GM23338 (cell line): ENCODE measurements at regions not wholly inside any gene's neighbourhood (a gene's known extent, or its start where the extent isn't known, plus 50 kb on each side); places are given as distances from the start of the nearest gene placed in this dataset.

ENCODE experiments used
- ATAC-seq: fragments of 200-7000 bp; cut with Tn5 transposase; 3 replicates; pipeline ENCODE4 v1.9.1; 2020
- DNase-seq: peaks from one replicate; pipeline ENCODE4 v3.0.0-alpha.2; 2015; ENCODE audit warnings: low spot score
- H2AFZ ChIP-seq: fragments of 200-600 bp; sonication (generic); 2 replicates; pipeline ENCODE4 v1.8.0; 2016; ENCODE audit warnings: antibody characterized with exemption, mild to moderate bottlenecking, moderate library complexity
- H3F3A ChIP-seq: fragments of 200-600 bp; sonication (generic); replicated peaks from 2 replicates; pipeline ENCODE4 v1.8.0; 2017; ENCODE audit warnings: antibody characterized with exemption, mixed run types, low read depth
- H3K27ac ChIP-seq: fragments of 200-600 bp; sonication (generic); 2 replicates; pipeline ENCODE4 v1.6.1; 2016; ENCODE audit warnings: low read depth
- H3K27me3 ChIP-seq: fragments of 200-600 bp; sonication (generic); 2 replicates; pipeline ENCODE4 v1.8.0; 2016; ENCODE audit warnings: mild to moderate bottlenecking, mixed run types, moderate library complexity; ENCODE audit not compliant: insufficient read depth
- H3K36me3 ChIP-seq: fragments of 200-600 bp; sonication (generic); 2 replicates; pipeline ENCODE4 v1.8.0; 2016; ENCODE audit warnings: mild to moderate bottlenecking; ENCODE audit not compliant: insufficient read depth
- H3K4me1 ChIP-seq: fragments of 200-600 bp; sonication (generic); 2 replicates; pipeline ENCODE4 v1.8.0; 2016; ENCODE audit warnings: mild to moderate bottlenecking, moderate library complexity; ENCODE audit not compliant: insufficient read depth
- H3K4me2 ChIP-seq: fragments of 200-600 bp; sonication (generic); 2 replicates; pipeline ENCODE4 v1.7.1; 2017; ENCODE audit warnings: mixed run types
- H3K4me3 ChIP-seq: fragments of 200-600 bp; sonication (generic); 2 replicates; pipeline ENCODE4 v1.6.1; 2016; ENCODE audit warnings: mixed run types
- H3K79me2 ChIP-seq: fragments of 200-600 bp; sonication (generic); replicated peaks from 2 replicates; pipeline ENCODE4 v1.8.0; 2017; ENCODE audit warnings: mild to moderate bottlenecking; ENCODE audit not compliant: insufficient read depth
- H3K9me2 ChIP-seq: fragments of 200-600 bp; sonication (generic); 2 replicates; pipeline ENCODE4 v1.8.0; 2017; ENCODE audit not compliant: insufficient read depth
- H4K20me1 ChIP-seq: fragments of 200-600 bp; sonication (generic); replicated peaks from 2 replicates; pipeline ENCODE4 v1.8.0; 2017; ENCODE audit warnings: mild to moderate bottlenecking; ENCODE audit not compliant: insufficient read depth
- H3K27ac Mint-ChIP-seq: 2 replicates; pipeline ENCODE4 v1.8.0; 2020; ENCODE audit warnings: inconsistent platforms, mild to moderate bottlenecking, moderate library complexity, mixed read lengths
- H3K27me3 Mint-ChIP-seq: 3 replicates; pipeline ENCODE4 v1.8.0; 2022; ENCODE audit warnings: low read depth, mild to moderate bottlenecking, moderate library complexity, mixed read lengths, inconsistent platforms; ENCODE audit not compliant: insufficient read depth, poor library complexity
- H3K36me3 Mint-ChIP-seq: 3 replicates; pipeline ENCODE4 v1.8.0; 2021; ENCODE audit warnings: low read depth, mild to moderate bottlenecking, inconsistent platforms, moderate library complexity, mixed read lengths
- H3K4me1 Mint-ChIP-seq: 3 replicates; pipeline ENCODE4 v1.8.0; 2020; ENCODE audit warnings: mild to moderate bottlenecking, inconsistent platforms, mixed read lengths
- H3K4me3 Mint-ChIP-seq: 3 replicates; pipeline ENCODE4 v1.8.0; 2021; ENCODE audit warnings: moderate library complexity, mild to moderate bottlenecking, inconsistent platforms, mixed read lengths
- H3K9me3 Mint-ChIP-seq: 3 replicates; pipeline ENCODE4 v1.8.0; 2020; ENCODE audit warnings: moderate library complexity, mild to moderate bottlenecking, inconsistent platforms, mixed read lengths
- CREB1 ChIP-seq: fragments of 250-450 bp; sonication (Bioruptor Pico); IDR thresholded peaks from 2 replicates; pipeline ENCODE4 v1.5.0; 2020; ENCODE audit warnings: low read depth, mild to moderate bottlenecking, moderate library complexity
- CTCF ChIP-seq, 2 experiments: fragments of 200-600 bp in 1 of 2; sonication (generic) in 1 of 2; conservative IDR thresholded peaks; 2 replicates each; pipeline versions ENCODE4 v1.5.1 to v1.6.1; 2016 to 2017; ENCODE audit warnings: antibody characterized with exemption in 2 of 2, low read depth in 2 of 2, mild to moderate bottlenecking in 2 of 2, moderate library complexity in 1 of 2
- ETS1 ChIP-seq: IDR thresholded peaks from 2 replicates; pipeline ENCODE4 v1.6.1; 2016; ENCODE audit warnings: antibody characterized with exemption
- EZH2 ChIP-seq: fragments of 200-600 bp; sonication (generic); IDR thresholded peaks from one replicate; pipeline ENCODE4 v1.8.0; 2017; ENCODE audit warnings: antibody characterized with exemption, mild to moderate bottlenecking, low read depth; ENCODE audit not compliant: unreplicated experiment
- EZH2phosphoT487 ChIP-seq: fragments of 200-600 bp; sonication (generic); IDR thresholded peaks from one replicate; pipeline ENCODE4 v1.8.1; 2018; ENCODE audit warnings: antibody characterized with exemption; ENCODE audit not compliant: unreplicated experiment
- JUNB ChIP-seq: IDR thresholded peaks from one replicate; pipeline ENCODE4 v1.6.1; 2016; ENCODE audit warnings: antibody characterized with exemption; ENCODE audit not compliant: unreplicated experiment
- NANOG ChIP-seq: IDR thresholded peaks from 2 replicates; pipeline ENCODE4 v1.6.1; 2016; ENCODE audit warnings: antibody characterized with exemption, borderline replicate concordance
- POLR2AphosphoS5 ChIP-seq: IDR thresholded peaks from 2 replicates; pipeline ENCODE4 v1.6.1; 2016; ENCODE audit warnings: antibody characterized with exemption, low read depth
- REST ChIP-seq: IDR thresholded peaks from one replicate; pipeline ENCODE4 v1.6.1; 2018; ENCODE audit warnings: antibody characterized with exemption; ENCODE audit not compliant: unreplicated experiment
- STAT1 ChIP-seq: IDR thresholded peaks from one replicate; pipeline ENCODE4 v1.6.1; 2016; ENCODE audit warnings: antibody characterized with exemption; ENCODE audit not compliant: unreplicated experiment
- ZNF114 ChIP-seq: fragments of 250-450 bp; sonication (Bioruptor Pico); IDR thresholded peaks from 2 replicates; pipeline ENCODE4 v1.5.0; 2020; ENCODE audit warnings: mild to moderate bottlenecking, moderate library complexity
- ZNF331 ChIP-seq: fragments of 250-450 bp; sonication (Bioruptor Pico); IDR thresholded peaks from 2 replicates; pipeline ENCODE4 v1.5.0; 2020; ENCODE audit warnings: low read depth, mild to moderate bottlenecking, moderate library complexity
- ZNF462 ChIP-seq: fragments of 250-450 bp; sonication (Bioruptor Pico); IDR thresholded peaks from 2 replicates; pipeline ENCODE4 v1.5.0; 2020; ENCODE audit warnings: mild to moderate bottlenecking, moderate library complexity

- H3K9me2 ChIP-seq: peaks cover 19% of the 10 kb centered on the region
- Mint-ChIP-seq H3K4me1 (peaks cover 14% of the 10 kb centered on the region), H3K27me3 (peaks cover 5% of the 10 kb centered on the region), H3K36me3 (no peaks in the 10 kb centered on the region), H3K4me3 (no peak overlapping the region), H3K27ac (no peak overlapping the region), H3K9me3 (no peaks in the 10 kb centered on the region; the same call in 2 of the 3 replicates)
- H3K4me2 ChIP-seq: no peak overlapping the region
- no peak overlapping the region for H3K4me3 ChIP-seq
- no peak for TF ChIP-seq ETS1
- TF ChIP-seq CREB1 (CRISPR knock-in tag): no peak
- no peak for TF ChIP-seq REST
- no peak for TF ChIP-seq STAT1
- no peak for TF ChIP-seq JUNB
- no peak for TF ChIP-seq ZNF462 (CRISPR knock-in tag)
- TF ChIP-seq POLR2AphosphoS5: no peak
- TF ChIP-seq EZH2phosphoT487: no peak
- TF ChIP-seq NANOG: no peak
- no peak for TF ChIP-seq EZH2
- TF ChIP-seq ZNF331 (CRISPR knock-in tag): no peak
- no peak for TF ChIP-seq CTCF (conservative IDR thresholded peaks at IDR 0.05; ENCODE audit: low read depth in 2 of 2)
- no peak for TF ChIP-seq ZNF114 (CRISPR knock-in tag)
- H3K27me3 ChIP-seq: no peaks in the 10 kb centered on the region
- ATAC-seq: no peak
- H2AFZ ChIP-seq: peak overlapping the region; percentile 31; the same call in 1 of the 2 replicates
- H3K4me1 ChIP-seq: peaks cover 13% of the 10 kb centered on the region
- no peaks in the 10 kb centered on the region for H4K20me1 ChIP-seq
- no peaks in the 10 kb centered on the region for H3K36me3 ChIP-seq
- H3K79me2 ChIP-seq: no peaks in the 10 kb centered on the region
- no peak overlapping the region for H3K27ac ChIP-seq
- no peaks in the 10 kb centered on the region for H3F3A ChIP-seq
- no peak for DNase-seq
Measured at GRCh38 chr3:66723231-66723630, 222.4 kb upstream of the LRIG1 start.
